ENCODE measurements at regions not wholly inside any gene's neighbourhood (a gene's known extent, or its start where the extent isn't known, plus 50 kb on each side); places are given as distances from the start of the nearest gene placed in this dataset.
A peak's percentile ranks its signal among the peaks of the same experiment; 100 is the strongest.

DNA sequence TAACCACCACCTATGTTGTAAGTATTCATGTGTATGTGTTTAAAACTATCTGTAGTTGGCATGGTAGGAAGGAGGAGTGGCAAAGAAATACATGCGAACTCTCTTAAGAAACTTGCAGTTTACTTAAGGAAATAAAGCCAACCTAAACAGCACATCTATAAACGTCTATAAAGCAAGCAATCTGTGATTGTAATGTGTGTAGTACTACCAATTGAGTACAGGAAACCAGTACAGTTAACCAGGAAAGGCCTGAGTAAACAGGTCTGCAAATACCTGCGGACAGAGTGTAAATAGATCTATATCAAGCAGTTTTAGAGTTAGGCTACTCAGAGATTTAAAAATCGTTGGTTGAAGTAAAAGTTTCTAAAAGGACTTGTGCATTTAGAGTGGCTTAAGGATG lies 59.5 kb upstream of the AMOTL1 start:
- intact Hi-C loops (cut with micrococcal nuclease; ENCODE audit: unreplicated experiment) = no loop called here
- POLR2A ChIA-PET = no interaction called here
- peak; percentile 62; the same call in 1 of the 2 replicates for ATAC-seq

DNA sequence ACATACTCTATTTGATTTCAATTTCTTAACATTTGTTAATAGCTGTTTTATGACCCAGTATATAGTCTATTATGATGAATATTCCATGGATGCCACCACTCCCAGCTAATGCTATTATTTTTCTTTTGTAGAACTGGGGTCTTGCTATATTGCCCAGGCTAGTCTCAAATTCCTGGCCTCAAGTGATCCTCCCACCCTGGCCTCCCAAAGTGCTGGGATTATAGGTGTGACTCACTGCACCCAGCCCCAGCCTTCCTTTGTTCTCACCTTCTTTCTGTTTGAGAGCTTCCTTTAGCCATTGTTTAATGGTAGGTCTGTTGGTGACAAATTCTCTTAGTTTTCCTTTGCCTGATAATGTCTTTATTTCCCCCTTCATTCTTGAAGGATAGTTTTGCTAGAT lies 52.9 kb upstream of the AMOTL1 start:
- H3K27ac ChIP-seq (ENCODE audit: low read length) = no peak overlapping the region
- H3K36me3 ChIP-seq (ENCODE audit: control insufficient read depth, insufficient read depth, low read length) = no peaks in the 10 kb centered on the region
- H3K4me1 ChIP-seq (ENCODE audit: control insufficient read depth, insufficient read depth, low read length) = no peaks in the 10 kb centered on the region
- intact Hi-C loops (cut with micrococcal nuclease; ENCODE audit: unreplicated experiment) (no loop called here), in situ Hi-C loops (cut with HindIII; ENCODE audit: low pct_unique_long_range_greater_than_20kb, low sequenced_read_pairs) (no loop called here)
- DNase-seq (ENCODE audit: low read depth, low spot score) = no peak
- H3K9me3 ChIP-seq (ENCODE audit: control insufficient read depth, insufficient read depth, low read depth, low read length) = no peaks in the 10 kb centered on the region; the same call in 1 of the 2 replicates
- POLR2A ChIA-PET = no interaction called here
- no peaks in the 10 kb centered on the region for H3K27me3 ChIP-seq (ENCODE audit: control insufficient read depth, insufficient read depth, low read length)
- TF ChIP-seq TCF7L2 (IDR thresholded peaks at IDR 0.05; ENCODE audit: low read depth, low read length) = no peak
- TF ChIP-seq, protein P1, sequence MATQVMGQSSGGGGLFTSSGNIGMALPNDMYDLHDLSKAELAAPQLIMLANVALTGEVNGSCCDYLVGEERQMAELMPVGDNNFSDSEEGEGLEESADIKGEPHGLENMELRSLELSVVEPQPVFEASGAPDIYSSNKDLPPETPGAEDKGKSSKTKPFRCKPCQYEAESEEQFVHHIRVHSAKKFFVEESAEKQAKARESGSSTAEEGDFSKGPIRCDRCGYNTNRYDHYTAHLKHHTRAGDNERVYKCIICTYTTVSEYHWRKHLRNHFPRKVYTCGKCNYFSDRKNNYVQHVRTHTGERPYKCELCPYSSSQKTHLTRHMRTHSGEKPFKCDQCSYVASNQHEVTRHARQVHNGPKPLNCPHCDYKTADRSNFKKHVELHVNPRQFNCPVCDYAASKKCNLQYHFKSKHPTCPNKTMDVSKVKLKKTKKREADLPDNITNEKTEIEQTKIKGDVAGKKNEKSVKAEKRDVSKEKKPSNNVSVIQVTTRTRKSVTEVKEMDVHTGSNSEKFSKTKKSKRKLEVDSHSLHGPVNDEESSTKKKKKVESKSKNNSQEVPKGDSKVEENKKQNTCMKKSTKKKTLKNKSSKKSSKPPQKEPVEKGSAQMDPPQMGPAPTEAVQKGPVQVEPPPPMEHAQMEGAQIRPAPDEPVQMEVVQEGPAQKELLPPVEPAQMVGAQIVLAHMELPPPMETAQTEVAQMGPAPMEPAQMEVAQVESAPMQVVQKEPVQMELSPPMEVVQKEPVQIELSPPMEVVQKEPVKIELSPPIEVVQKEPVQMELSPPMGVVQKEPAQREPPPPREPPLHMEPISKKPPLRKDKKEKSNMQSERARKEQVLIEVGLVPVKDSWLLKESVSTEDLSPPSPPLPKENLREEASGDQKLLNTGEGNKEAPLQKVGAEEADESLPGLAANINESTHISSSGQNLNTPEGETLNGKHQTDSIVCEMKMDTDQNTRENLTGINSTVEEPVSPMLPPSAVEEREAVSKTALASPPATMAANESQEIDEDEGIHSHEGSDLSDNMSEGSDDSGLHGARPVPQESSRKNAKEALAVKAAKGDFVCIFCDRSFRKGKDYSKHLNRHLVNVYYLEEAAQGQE (IDR thresholded peaks at IDR 0.05; ENCODE audit: insufficient read depth in 1 of 2, low read depth in 2 of 2, low read length in 1 of 2) = no peak
- TF ChIP-seq POLR2AphosphoS5 (IDR thresholded peaks at IDR 0.05; ENCODE audit: low read depth, low read length) = no peak
- TF ChIP-seq SIN3A (IDR thresholded peaks at IDR 0.05; ENCODE audit: borderline replicate concordance, insufficient read depth, low read depth, low read length) = no peak
- TF ChIP-seq, protein P2, sequence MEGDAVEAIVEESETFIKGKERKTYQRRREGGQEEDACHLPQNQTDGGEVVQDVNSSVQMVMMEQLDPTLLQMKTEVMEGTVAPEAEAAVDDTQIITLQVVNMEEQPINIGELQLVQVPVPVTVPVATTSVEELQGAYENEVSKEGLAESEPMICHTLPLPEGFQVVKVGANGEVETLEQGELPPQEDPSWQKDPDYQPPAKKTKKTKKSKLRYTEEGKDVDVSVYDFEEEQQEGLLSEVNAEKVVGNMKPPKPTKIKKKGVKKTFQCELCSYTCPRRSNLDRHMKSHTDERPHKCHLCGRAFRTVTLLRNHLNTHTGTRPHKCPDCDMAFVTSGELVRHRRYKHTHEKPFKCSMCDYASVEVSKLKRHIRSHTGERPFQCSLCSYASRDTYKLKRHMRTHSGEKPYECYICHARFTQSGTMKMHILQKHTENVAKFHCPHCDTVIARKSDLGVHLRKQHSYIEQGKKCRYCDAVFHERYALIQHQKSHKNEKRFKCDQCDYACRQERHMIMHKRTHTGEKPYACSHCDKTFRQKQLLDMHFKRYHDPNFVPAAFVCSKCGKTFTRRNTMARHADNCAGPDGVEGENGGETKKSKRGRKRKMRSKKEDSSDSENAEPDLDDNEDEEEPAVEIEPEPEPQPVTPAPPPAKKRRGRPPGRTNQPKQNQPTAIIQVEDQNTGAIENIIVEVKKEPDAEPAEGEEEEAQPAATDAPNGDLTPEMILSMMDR (IDR thresholded peaks at IDR 0.05) = no peak
- BruUV-seq (replicated peaks) = no TSS peak
- H3K4me3 ChIP-seq (ENCODE audit: low read depth in 2 of 2, low read length in 2 of 2) = no peak overlapping the region
- no peak for ATAC-seq
- CTCF ChIA-PET = no interaction called here

More for the DNA sequence above, 59.5 kb upstream of the AMOTL1 start:
- Histone ChIP-seq H3K9me3 (ENCODE audit: control insufficient read depth, insufficient read depth, low read depth, low read length) (no peaks in the 10 kb centered on the region), H3K4me1 (ENCODE audit: control insufficient read depth, insufficient read depth, low read length) (peaks cover 4% of the 10 kb centered on the region; the same call in 1 of the 2 replicates), H3K36me3 (ENCODE audit: control insufficient read depth, insufficient read depth, low read length) (no peaks in the 10 kb centered on the region), H3K27ac (ENCODE audit: low read length) (no peak overlapping the region), H3K27me3 (ENCODE audit: control insufficient read depth, insufficient read depth, low read length) (no peaks in the 10 kb centered on the region), H3K4me3 (ENCODE audit: low read depth in 2 of 2, low read length in 2 of 2) (no peak overlapping the region)
- TF ChIP-seq, protein P2 (IDR thresholded peaks at IDR 0.05) = no peak
- peak; percentile 47; the same call in 1 of the 2 replicates for TF ChIP-seq TCF7L2 (IDR thresholded peaks at IDR 0.05; ENCODE audit: low read depth, low read length)
- in situ Hi-C loops (cut with HindIII; ENCODE audit: low pct_unique_long_range_greater_than_20kb, low sequenced_read_pairs) = no loop called here
- CTCF ChIA-PET = no interaction called here
- no peak for DNase-seq (ENCODE audit: low read depth, low spot score)
- BruUV-seq (replicated peaks) = no TSS peak

Measured in Panc1 (cell line).